HepG2 (cell line): ENCODE measurements at regions not wholly inside any gene's neighbourhood (a gene's known extent, or its start where the extent isn't known, plus 50 kb on each side); places are given as distances from the start of the nearest gene placed in this dataset.

Source experiments
- ATAC-seq: fragments of 200-7000 bp; cut with Tn5 transposase; 3 replicates; pipeline ENCODE4 v1.9.1; 2020; ENCODE audit warnings: mild to moderate bottlenecking, moderate library complexity
- BruUV-seq: library from RNA; stranded (reverse); fragments of 400-500 nt; replicated peaks from 2 replicates; lab custom pipeline; 2021; lab: Mats Ljungman, UMichigan
- CTCF ChIA-PET: fragments of 300-600 bp; formaldehyde crosslinking; extraction: SDS; loops from one replicate; lab custom pipeline; 2021; ENCODE audit warnings: low total read pairs, inconsistent platforms, low intra/inter-chr PET ratio; lab: Yijun Ruan, JAX
- POLR2A ChIA-PET: fragments of 350-600 bp; sonication (Branson Sonifier 250); formaldehyde crosslinking; loops from one replicate; lab custom pipeline; 2020; ENCODE audit warnings: antibody characterized with exemption, inconsistent platforms; lab: Yijun Ruan, JAX
- DNase-seq: peaks from one replicate; pipeline ENCODE4 v3.0.0-alpha.2; 2015; ENCODE audit warnings: low spot score
- FAIRE-seq: peaks from 3 replicates; lab custom pipeline; 2011; peaks lifted over from hg19 to GRCh38; lab: Jason Lieb, UNC
- H2AFZ ChIP-seq: one replicate; pipeline ENCODE4 v1.6.1; 2011; ENCODE audit warnings: low read length, inconsistent platforms
- H3K27ac ChIP-seq: fragments of 300-600 bp; 3 replicates; pipeline ENCODE4 v1.8.0; 2011; ENCODE audit warnings: mixed run types, mild to moderate bottlenecking, mixed read lengths, low read length, inconsistent platforms; ENCODE audit not compliant: insufficient read depth; ENCODE audit errors: extremely low read length
- H3K27me3 ChIP-seq, 2 experiments: fragments of 200-600 bp in 1 of 2; 2 replicates in 1 of 2; 3 replicates in 1 of 2; pipeline versions ENCODE4 v1.6.0 to v1.8.0; 2011; ENCODE audit warnings: low read length in 2 of 2, mild to moderate bottlenecking in 2 of 2, moderate library complexity in 2 of 2, inconsistent platforms in 1 of 2; ENCODE audit not compliant: insufficient read depth in 2 of 2, control insufficient read depth in 1 of 2
- H3K36me3 ChIP-seq, 2 experiments: fragments of 200-600 bp in 1 of 2; replicated peaks in 1 of 2; 2 replicates in 1 of 2; 3 replicates in 1 of 2; pipeline versions ENCODE4 v1.5.1 to v1.8.0; 2011; ENCODE audit warnings: low read length in 2 of 2, inconsistent platforms in 1 of 2; ENCODE audit not compliant: insufficient read depth in 2 of 2, control insufficient read depth in 1 of 2
- H3K4me1 ChIP-seq: 2 replicates; pipeline ENCODE4 v1.5.1; 2012; ENCODE audit warnings: low read length, inconsistent platforms; ENCODE audit not compliant: insufficient read depth
- H3K4me2 ChIP-seq: 2 replicates; pipeline ENCODE4 v1.6.0; 2011; ENCODE audit warnings: low read depth, low read length, inconsistent platforms
- H3K4me3 ChIP-seq, 3 experiments: fragments of 200-600 bp in 1 of 3; sonication (generic), shearing (Covaris generic) in 1 of 3; replicated peaks in 1 of 3; 2 replicates each; pipeline ENCODE4 v1.5.1; 2011 to 2016; ENCODE audit warnings: low read length in 3 of 3, inconsistent platforms in 2 of 3, low read depth in 2 of 3, mild to moderate bottlenecking in 2 of 3, control low read depth in 1 of 3, mixed read lengths in 1 of 3; ENCODE audit not compliant: insufficient read depth in 1 of 3
- H3K79me2 ChIP-seq: one replicate; pipeline ENCODE4 v1.6.1; 2011; ENCODE audit warnings: low read length, inconsistent platforms; ENCODE audit not compliant: insufficient read depth
- H3K9ac ChIP-seq: 2 replicates; pipeline ENCODE4 v1.6.0; 2011; ENCODE audit warnings: mild to moderate bottlenecking, low read depth, low read length, inconsistent platforms; ENCODE audit not compliant: insufficient read depth
- H3K9me3 ChIP-seq: 2 replicates; pipeline ENCODE4 v1.5.1; 2012; ENCODE audit warnings: mild to moderate bottlenecking, low read length
- H4K20me1 ChIP-seq: 2 replicates; pipeline ENCODE4 v1.6.0; 2011; ENCODE audit warnings: inconsistent platforms, mild to moderate bottlenecking, low read length, moderate library complexity; ENCODE audit not compliant: insufficient read depth
- ETV6 ChIP-seq: sonication (generic); formaldehyde crosslinking; conservative IDR thresholded peaks from 2 replicates; pipeline ENCODE4 v1.4.0; 2020; ENCODE audit warnings: missing genetic modification reagents
- MAFF ChIP-seq: IDR thresholded peaks from 2 replicates; pipeline ENCODE4 v1.6.1; 2011; ENCODE audit warnings: low read depth, low read length, improper control_type of control experiment
- SP5 ChIP-seq: IDR thresholded peaks from 2 replicates; pipeline ENCODE4 v1.6.1; 2016; ENCODE audit warnings: low read depth, borderline replicate concordance
- ZNF143 ChIP-seq: sonication (generic); formaldehyde crosslinking; IDR thresholded peaks from 2 replicates; pipeline ENCODE4 v1.4.0; 2020; ENCODE audit warnings: missing genetic modification reagents
- ZNF292 ChIP-seq: sonication (generic); formaldehyde crosslinking; IDR thresholded peaks from 2 replicates; pipeline ENCODE4 v1.8.1; 2022; ENCODE audit warnings: mild to moderate bottlenecking, low read depth, missing genetic modification reagents, borderline replicate concordance
- ZNF891 ChIP-seq: sonication (generic); formaldehyde crosslinking; IDR thresholded peaks from 2 replicates; pipeline ENCODE4 v1.5.0; 2020; ENCODE audit warnings: mild to moderate bottlenecking, missing genetic modification reagents
- whole genome bisulfite sequencing: methylation state at CpG from one replicate; pipeline ENCODE4 v1.1.6; 2017; ENCODE audit warnings: low lambda C conversion rate; 5-methylcytosine and 5-hydroxymethylcytosine counted together
- in situ Hi-C: cut with HindIII; loops from 2 replicates; pipeline ENCODE4 v1.10.0; 2017; ENCODE audit warnings: low pct_unique_long_range_greater_than_20kb; ENCODE audit not compliant: extremely low pct_ligation_motif_present
- intact Hi-C: fragments of 100-400 bp; cut with micrococcal nuclease; formaldehyde crosslinking; loops from one replicate; pipeline ENCODE4 v1.10.0; 2022; ENCODE audit not compliant: unreplicated experiment
- TF ChIP-seq, protein P1 (sequence below): sonication (generic); formaldehyde crosslinking; IDR thresholded peaks from 2 replicates; pipeline ENCODE4 v1.8.0; 2022; ENCODE audit warnings: low read depth, missing genetic modification reagents
- TF ChIP-seq, protein P2 (sequence below): sonication (generic); formaldehyde crosslinking; IDR thresholded peaks from 2 replicates; pipeline ENCODE4 v1.8.1; 2023; ENCODE audit warnings: mild to moderate bottlenecking, missing genetic modification reagents
- TF ChIP-seq, protein P3 (sequence below): sonication (generic); formaldehyde crosslinking; IDR thresholded peaks from 2 replicates; pipeline ENCODE4 v1.5.0; 2020; ENCODE audit warnings: missing genetic modification reagents
- TF ChIP-seq, protein P4 (sequence below): sonication (generic); formaldehyde crosslinking; IDR thresholded peaks from 2 replicates; pipeline ENCODE4 v1.4.0; 2020; ENCODE audit warnings: missing genetic modification reagents
- TF ChIP-seq, protein P5 (sequence below): sonication (generic); formaldehyde crosslinking; IDR thresholded peaks from 2 replicates; pipeline ENCODE4 v1.9.0; 2021; ENCODE audit warnings: missing genetic modification reagents, mild to moderate bottlenecking, borderline replicate concordance

DNA sequence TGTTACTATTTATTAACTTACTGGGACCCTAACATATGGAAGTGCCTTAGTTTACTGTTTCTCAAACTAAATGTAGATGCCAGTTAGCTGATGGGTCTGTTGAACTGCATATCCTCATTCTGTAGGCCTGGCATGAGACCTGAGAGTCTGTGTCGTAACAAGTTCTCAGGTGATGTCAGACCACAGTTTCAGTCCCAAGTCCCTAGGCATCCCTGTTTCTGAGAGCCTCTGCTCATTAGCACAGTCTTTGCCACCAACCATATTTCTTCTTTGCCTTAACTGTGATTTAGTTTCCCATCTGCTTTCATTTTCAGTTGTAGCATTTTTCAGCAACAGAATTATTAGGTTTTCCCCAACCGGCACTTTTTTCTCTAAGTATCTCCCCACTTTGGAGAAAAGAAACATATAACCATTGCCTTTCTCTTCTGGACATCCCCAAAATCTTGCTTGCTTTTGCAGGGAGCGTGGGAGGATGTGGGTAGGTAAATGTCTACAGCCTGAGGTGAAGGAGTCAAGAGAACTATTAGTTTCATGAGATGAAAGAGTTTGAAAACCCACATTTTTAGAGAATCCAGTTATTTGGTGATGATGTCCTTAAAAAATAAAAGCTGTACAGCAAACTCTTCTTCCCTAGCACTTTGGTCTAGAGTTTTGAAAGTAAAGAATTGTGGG, 74.6 kb downstream of the NUDT12 start:
- FAIRE-seq = no peak
- no peaks in the 10 kb centered on the region for H3K79me2 ChIP-seq
- no peaks in the 10 kb centered on the region for H3K36me3 ChIP-seq
- no peak overlapping the region for H3K4me2 ChIP-seq
- DNase-seq = no peak
- no peak overlapping the region for H3K9ac ChIP-seq
- no peak overlapping the region for H3K4me3 ChIP-seq
- H3K9me3 ChIP-seq = no peaks in the 10 kb centered on the region
- POLR2A ChIA-PET = no interaction called here
- in situ Hi-C loops = no loop called here
- CTCF ChIA-PET = no interaction called here
- no TSS peak for BruUV-seq
- no peaks in the 10 kb centered on the region for H3K27me3 ChIP-seq
- intact Hi-C loops = no loop called here
- H2AFZ ChIP-seq = no peak overlapping the region
- WGBS = 15% methylated on average over 3 of the region's 3 CpGs
- H3K4me1 ChIP-seq = no peaks in the 10 kb centered on the region
- no peak for ATAC-seq
- H3K27ac ChIP-seq = no peak overlapping the region
- H4K20me1 ChIP-seq = no peaks in the 10 kb centered on the region
- TF ChIP-seq, protein P1, sequence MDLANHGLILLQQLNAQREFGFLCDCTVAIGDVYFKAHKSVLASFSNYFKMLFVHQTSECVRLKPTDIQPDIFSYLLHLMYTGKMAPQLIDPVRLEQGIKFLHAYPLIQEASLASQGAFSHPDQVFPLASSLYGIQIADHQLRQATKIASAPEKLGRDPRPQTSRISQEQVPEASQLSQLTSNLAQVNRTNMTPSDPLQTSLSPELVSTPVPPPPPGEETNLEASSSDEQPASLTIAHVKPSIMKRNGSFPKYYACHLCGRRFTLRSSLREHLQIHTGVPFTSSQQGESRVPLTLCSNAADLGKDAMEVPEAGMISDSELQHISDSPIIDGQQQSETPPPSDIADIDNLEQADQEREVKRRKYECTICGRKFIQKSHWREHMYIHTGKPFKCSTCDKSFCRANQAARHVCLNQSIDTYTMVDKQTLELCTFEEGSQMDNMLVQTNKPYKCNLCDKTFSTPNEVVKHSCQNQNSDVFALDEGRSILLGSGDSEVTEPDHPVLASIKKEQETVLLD (CRISPR knock-in tag) = no peak
- no peak for TF ChIP-seq MAFF
- TF ChIP-seq ZNF143 = no peak
- TF ChIP-seq, protein P2, sequence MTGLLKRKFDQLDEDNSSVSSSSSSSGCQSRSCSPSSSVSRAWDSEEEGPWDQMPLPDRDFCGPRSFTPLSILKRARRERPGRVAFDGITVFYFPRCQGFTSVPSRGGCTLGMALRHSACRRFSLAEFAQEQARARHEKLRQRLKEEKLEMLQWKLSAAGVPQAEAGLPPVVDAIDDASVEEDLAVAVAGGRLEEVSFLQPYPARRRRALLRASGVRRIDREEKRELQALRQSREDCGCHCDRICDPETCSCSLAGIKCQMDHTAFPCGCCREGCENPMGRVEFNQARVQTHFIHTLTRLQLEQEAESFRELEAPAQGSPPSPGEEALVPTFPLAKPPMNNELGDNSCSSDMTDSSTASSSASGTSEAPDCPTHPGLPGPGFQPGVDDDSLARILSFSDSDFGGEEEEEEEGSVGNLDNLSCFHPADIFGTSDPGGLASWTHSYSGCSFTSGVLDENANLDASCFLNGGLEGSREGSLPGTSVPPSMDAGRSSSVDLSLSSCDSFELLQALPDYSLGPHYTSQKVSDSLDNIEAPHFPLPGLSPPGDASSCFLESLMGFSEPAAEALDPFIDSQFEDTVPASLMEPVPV = no peak
- TF ChIP-seq, protein P3, sequence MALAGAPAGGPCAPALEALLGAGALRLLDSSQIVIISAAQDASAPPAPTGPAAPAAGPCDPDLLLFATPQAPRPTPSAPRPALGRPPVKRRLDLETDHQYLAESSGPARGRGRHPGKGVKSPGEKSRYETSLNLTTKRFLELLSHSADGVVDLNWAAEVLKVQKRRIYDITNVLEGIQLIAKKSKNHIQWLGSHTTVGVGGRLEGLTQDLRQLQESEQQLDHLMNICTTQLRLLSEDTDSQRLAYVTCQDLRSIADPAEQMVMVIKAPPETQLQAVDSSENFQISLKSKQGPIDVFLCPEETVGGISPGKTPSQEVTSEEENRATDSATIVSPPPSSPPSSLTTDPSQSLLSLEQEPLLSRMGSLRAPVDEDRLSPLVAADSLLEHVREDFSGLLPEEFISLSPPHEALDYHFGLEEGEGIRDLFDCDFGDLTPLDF (CRISPR knock-in tag) = no peak
- TF ChIP-seq, protein P4, sequence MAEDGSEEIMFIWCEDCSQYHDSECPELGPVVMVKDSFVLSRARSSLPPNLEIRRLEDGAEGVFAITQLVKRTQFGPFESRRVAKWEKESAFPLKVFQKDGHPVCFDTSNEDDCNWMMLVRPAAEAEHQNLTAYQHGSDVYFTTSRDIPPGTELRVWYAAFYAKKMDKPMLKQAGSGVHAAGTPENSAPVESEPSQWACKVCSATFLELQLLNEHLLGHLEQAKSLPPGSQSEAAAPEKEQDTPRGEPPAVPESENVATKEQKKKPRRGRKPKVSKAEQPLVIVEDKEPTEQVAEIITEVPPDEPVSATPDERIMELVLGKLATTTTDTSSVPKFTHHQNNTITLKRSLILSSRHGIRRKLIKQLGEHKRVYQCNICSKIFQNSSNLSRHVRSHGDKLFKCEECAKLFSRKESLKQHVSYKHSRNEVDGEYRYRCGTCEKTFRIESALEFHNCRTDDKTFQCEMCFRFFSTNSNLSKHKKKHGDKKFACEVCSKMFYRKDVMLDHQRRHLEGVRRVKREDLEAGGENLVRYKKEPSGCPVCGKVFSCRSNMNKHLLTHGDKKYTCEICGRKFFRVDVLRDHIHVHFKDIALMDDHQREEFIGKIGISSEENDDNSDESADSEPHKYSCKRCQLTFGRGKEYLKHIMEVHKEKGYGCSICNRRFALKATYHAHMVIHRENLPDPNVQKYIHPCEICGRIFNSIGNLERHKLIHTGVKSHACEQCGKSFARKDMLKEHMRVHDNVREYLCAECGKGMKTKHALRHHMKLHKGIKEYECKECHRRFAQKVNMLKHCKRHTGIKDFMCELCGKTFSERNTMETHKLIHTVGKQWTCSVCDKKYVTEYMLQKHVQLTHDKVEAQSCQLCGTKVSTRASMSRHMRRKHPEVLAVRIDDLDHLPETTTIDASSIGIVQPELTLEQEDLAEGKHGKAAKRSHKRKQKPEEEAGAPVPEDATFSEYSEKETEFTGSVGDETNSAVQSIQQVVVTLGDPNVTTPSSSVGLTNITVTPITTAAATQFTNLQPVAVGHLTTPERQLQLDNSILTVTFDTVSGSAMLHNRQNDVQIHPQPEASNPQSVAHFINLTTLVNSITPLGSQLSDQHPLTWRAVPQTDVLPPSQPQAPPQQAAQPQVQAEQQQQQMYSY (CRISPR knock-in tag) = no peak
- no peak for TF ChIP-seq SP5 (CRISPR knock-in tag)
- TF ChIP-seq ZNF292 (CRISPR knock-in tag) = no peak
- TF ChIP-seq, protein P5, sequence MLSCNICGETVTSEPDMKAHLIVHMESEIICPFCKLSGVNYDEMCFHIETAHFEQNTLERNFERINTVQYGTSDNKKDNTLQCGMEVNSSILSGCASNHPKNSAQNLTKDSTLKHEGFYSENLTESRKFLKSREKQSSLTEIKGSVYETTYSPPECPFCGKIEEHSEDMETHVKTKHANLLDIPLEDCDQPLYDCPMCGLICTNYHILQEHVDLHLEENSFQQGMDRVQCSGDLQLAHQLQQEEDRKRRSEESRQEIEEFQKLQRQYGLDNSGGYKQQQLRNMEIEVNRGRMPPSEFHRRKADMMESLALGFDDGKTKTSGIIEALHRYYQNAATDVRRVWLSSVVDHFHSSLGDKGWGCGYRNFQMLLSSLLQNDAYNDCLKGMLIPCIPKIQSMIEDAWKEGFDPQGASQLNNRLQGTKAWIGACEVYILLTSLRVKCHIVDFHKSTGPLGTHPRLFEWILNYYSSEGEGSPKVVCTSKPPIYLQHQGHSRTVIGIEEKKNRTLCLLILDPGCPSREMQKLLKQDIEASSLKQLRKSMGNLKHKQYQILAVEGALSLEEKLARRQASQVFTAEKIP = no peak
- TF ChIP-seq ETV6 = no peak
- TF ChIP-seq ZNF891 (CRISPR knock-in tag) = no peak
